Fibroblast of skin of abdomen (primary cell): ENCODE measurements at regions not wholly inside any gene's neighbourhood (a gene's known extent, or its start where the extent isn't known, plus 50 kb on each side); places are given as distances from the start of the nearest gene placed in this dataset.
A peak's percentile ranks its signal among the peaks of the same experiment; 100 is the strongest.

ENCODE experiments used
- DNase-seq: peaks from one replicate; pipeline ENCODE4 v3.0.0-alpha.2; 2013

- DNase-seq: no peak
Observed at GRCh38 chr1:163013826-163014600, 55.1 kb upstream of the RGS4 start.

DNA sequence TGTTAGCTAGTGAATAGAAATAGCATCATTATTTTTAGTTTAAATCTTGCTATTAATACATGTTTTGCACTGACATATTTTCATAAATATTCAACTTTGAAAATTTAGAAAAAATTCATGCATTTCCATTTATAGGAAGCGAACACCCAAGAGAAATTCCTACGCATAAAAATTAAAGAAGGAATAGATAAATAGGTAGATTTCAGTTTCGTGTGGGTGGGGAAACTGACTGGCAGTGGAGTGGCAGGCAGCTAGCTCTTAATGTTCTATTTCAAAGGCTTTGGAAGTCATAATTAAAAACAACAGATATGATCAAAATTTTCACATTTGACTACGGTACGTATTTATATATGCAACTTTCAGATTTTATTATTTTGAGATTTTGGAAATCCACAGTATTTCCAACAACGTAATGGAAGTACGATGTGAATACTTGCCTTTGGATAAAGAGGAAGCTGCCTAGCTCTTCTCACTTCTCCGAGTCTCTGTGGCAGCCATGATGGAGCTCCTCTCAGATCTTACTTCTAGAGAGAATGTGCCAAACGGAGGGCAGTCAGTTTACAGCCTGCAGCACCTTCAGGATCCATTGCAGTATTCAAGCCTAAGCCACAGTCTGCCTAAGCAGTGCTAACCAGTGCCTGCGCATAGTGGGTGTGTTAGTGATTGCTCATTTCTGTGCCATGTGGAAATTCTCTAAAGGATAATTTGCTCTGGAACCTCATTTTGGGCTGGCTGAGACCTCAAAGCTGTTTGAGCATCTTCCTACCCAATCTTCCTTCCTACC, 62.9 kb upstream of the RGS4 start:
- DNase-seq: no peak

DNA sequence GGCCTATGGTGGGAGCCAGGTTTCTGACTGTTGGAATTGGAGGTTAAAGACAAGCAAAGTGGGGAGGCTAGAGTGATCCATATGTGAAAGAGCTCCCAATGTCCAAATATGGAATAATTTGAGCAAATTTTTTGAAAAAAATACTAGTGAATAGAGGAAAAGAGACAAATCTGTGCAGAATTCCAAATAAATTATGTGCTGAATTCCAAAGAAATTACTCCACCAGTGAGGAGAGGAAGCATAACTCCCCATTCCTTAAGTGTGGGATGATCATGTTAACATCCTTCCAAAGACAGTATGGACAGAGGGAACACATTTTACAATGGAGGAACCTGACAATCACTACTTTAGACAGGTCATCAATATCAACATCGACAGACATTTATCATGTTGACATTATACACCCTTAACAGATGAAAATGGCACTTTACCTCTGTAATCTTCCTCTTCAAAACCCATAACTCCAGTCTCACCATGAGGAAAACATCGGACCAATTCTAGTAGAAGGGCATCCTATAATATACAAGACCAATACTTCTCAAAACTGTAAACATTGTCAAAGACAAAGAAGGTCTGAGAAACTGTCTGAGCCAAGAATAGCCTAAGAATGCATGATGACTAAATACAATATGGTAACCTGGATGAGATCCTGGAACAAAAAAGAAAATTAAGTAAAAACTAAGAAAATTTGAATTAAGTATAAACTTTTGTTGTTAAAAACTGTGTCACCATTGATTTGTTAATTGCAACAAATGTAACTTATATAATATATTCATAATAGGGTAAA, 71.5 kb upstream of the RGS4 start:
- peak; percentile 86 for DNase-seq

DNA sequence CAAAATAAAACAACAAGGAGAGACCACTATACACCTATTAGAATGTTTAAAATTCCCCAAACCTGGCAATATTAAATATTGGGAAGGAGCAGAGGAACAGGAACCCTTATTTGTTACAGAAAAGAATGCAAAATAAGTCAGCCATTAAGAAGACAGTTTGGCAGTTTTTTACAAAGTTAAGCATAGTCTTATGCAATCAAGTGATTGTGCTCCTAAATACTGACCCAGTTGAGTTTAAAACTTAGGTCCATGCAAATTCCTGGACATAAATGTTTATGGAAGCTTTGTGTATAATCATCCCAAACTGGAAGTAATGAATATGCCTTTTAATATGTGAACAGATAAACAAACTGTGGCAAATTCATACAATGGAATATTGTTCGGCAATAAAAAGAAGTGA, 72.9 kb upstream of the RGS4 start:
- DNase-seq: no peak

DNA sequence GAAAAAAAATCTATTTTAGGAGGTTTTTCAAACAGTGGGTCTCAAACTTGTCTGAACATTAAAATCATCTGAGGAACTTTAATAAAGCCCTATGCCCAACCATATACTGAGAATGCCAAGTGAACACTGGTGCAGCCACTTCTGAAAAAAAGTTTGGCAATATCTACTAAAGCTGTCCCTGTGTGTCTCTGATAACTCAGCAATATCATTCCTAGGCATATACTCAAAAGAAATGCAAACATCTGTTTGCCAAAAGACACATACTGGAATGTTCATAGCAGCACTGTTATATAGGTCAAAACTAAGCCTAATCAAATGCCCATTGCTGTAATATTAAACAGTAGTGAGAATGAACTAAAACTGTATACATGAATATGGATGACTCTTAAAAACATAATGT, 74.2 kb upstream of the RGS4 start:
- DNase-seq: peak; percentile 61

GRCh38 chr1:162993846-162994245, 75.3 kb upstream of the RGS4 start:
- DNase-seq: no peak

- DNase-seq: no peak
Observed at GRCh38 chr1:162992945-162993344, 76.2 kb upstream of the RGS4 start.

DNA sequence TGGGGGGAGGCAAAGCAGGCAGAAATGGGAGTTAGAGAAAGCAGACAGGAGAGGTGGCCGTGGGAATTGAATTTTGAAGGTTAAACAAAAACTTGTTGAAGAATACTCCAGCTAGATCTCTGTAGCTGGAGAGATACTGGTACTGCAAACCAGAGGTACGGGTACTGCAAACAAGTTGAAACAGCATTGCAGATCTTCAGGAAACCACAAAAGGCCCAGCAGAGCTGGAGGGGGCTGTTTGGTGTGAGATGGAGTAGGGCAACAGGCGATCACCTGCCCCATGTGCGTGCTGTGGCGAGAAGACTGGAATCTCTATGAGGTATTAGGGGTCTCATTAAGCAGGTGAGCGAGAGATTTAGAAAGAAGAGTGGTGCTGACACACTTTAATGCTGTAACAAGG, 77.7 kb upstream of the RGS4 start:
- DNase-seq: no peak

DNA sequence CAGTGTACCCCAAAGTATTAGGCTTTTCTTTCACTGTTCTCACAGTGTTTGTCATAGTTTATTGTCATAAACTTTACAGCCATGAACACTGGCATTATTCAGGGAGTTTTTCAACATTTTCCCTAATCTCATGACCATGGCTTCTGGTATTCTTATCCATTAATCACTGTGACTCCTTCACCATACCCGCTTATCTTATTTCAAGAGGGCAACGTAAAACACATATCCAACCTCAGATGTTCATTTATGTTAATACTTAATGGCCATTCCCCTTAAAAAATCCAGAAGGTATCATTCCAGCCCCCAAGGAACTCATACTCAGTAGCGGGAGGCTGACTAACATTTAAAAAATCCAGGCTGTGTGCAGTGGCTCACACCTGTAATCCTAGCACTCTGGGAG, 78.5 kb upstream of the RGS4 start:
- no peak for DNase-seq

DNA sequence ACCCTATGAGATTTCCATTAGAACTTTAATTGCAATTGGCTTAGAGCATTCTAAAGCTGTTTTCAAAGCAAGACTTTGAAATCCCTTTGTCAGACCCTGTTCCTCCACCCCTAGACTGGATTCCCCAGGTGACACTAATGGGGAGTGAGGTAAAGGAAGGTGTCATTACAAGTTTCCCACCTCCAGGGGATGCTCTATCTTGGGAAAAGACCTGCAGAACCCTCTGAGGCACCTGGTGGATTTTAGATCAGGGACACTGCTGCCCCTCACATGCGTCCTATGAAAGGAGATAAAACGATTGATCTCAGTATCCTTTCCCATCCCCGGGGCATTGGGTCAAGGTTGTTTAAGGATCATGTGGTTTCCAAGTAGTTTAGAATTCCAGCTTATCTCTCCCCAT, 80.3 kb upstream of the RGS4 start:
- no peak for DNase-seq

DNA sequence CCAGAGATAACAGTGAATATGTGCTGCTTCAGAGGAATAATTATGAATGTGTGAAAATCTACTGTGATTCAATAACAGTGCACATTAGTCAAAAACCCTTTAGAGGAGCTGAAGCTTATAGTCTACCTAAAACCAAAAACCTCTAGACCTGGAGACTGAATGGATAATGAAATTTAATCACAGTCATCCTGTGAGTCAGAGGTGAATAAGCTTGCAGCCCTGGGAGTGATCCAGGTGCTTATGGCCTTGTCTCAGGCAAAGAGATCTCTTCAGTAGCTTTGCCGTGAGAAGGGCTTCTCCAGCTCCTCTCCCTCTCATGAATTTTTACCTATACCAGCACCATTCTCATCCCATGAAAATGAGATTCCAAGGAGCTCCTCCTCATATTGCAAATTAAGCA, 81.3 kb upstream of the RGS4 start:
- peak; percentile 51 for DNase-seq

DNA sequence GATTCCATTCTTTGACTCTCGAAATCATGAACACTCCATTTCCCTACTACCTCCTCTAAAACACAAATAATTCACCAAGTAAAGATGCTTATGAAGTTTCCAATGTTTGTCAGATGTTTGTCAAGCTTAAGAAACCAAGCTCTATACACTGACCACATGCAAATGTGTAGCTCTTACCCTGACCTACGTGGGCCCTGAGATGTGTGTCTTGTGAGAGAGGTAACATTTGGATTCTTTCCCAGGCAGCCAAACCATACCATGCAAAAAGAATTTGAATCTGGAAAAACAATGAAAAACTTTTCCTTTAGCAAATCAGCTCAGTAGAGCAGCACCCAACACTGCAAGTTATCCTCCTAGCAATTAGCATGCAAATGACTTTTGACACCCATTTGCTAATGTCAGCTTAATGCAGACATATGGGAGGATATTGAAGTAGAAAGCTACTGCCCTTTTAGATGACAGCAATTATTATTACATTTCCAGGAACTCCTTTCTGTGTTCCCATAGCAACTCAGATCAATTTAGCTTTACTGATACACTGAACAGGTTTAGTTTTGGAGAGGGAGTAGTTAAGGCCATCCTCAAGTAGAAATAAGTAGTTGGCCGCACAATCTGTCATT, 83.2 kb upstream of the RGS4 start:
- DNase-seq: no peak

GRCh38 chr1:162984699-162985098, 84.5 kb upstream of the RGS4 start:
- peak; percentile 56 for DNase-seq

GRCh38 chr1:162983671-162984425, 85.3 kb upstream of the RGS4 start:
- no peak for DNase-seq

DNA sequence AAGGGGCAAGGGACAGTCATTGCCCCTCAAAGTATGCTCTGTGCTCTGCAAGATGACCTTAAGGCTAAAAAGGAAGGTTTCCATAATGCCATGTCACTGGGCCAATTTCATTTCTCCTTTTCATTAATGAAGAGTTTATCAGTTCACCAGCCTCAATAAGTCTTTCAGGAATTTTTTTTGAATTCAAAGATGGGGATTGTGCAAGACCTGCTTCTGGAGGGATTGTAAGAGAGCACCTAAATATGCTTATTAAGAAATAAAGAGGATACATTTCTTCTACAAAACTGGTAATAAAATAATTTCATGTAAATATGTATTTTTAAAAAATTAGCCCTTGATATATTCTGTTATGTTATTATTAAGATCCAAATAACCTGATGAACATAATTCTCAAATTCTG, 86.8 kb upstream of the RGS4 start:
- DNase-seq: no peak

DNA sequence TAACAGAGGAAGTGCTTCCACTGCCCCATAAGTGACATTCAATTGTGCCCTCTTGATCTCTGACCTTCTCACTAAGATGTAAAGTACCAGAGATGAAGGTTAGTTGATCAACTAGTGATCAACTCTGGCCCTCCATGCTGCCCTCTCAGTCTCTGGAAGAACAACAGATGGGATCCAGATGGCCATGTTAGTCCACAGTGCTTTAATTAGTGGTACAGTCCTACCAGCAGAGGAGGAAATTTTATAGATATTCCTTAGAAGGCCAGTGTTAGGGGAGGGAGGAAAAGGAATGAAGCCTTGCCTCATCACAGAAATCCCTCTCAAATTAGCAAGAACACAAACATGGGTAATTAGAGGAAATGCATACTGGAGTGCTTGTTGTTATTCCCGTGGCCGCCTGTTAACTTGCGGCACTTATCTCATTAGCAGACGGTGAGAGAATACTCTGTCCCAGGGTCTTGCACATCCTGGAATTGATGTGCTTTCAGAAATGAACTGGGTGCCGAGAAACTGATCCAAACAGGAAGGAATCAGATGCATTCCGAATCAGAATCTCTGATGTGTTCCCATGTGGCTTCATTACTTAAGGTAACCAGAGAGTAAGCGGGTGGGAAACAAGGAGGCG, 91.1 kb upstream of the RGS4 start:
- peak; percentile 72 for DNase-seq

GRCh38 chr1:162976628-162977027, 92.5 kb upstream of the RGS4 start:
- no peak for DNase-seq

DNA sequence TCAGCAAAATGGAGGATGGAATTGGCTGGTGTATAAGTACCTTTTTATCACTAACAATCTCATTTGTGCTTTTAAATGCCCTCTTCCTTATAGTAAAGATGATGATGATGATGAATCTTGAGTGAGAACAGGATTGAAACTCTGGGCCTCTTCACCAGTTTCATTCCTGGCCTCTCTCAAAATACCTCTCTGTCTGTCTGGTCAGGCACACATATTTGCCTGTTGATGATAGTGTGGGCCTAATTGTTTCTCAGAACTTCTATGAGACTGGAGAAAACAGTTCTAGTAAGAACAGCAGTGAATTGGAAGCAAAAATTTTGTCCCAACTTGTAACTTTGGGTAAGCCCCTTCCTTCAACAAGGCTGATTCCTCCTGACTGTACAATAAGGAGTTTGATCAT, 94.4 kb upstream of the RGS4 start:
- peak; percentile 17 for DNase-seq

GRCh38 chr1:162973381-162973795, 95.8 kb upstream of the RGS4 start:
- peak; percentile 91 for DNase-seq

- DNase-seq: peak; percentile 47
Observed at GRCh38 chr1:162972773-162973172, 96.4 kb upstream of the RGS4 start.

DNA sequence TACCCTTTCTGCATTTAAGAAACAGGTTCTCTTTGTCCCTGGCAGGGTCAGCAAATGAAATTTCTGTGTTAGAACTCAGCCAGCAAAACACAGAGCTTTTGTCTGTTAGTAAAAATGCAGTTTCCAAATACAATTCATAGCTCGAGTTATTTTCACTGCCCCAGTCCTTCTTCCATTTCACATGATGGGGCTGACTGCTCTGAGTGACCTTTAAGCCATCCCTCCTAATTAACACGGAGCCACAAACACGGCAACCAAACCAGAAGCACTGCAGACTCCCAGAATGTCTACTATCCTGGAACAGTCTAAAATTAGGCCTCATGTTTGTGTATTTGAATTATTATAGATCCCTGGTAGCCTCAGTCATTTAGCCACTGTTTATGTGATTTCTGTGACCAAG, 99.1 kb upstream of the RGS4 start:
- no peak for DNase-seq

DNA sequence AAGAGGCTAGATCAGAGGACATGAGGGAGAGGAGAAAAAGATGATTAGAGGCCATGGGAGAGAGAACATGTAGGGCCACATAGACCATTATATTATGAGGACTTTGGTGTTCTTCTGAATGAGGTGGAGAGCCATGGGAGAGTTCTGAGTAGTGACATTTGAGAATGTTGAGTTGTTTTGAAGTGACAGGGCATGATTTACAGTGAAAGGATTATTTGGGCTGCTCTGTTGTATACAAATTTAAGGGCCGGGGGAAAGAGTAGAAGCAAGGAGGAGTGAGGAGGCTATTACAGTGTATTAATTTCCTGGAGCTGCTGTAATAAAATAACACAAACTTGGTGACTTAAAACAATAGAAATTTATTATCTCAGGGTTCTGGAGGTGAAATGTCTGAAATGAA, 102.5 kb upstream of the RGS4 start:
- no peak for DNase-seq
